ENCODE measurements at regions not wholly inside any gene's neighbourhood (a gene's known extent, or its start where the extent isn't known, plus 50 kb on each side); places are given as distances from the start of the nearest gene placed in this dataset.

GRCh38 chr5:30050056-30050815, 1143.2 kb upstream of the CDH6 start:
- no peak for TF ChIP-seq CTCF (IDR thresholded peaks at IDR 0.05; ENCODE audit: insufficient read depth, low read length)
- TF ChIP-seq, protein P1, sequence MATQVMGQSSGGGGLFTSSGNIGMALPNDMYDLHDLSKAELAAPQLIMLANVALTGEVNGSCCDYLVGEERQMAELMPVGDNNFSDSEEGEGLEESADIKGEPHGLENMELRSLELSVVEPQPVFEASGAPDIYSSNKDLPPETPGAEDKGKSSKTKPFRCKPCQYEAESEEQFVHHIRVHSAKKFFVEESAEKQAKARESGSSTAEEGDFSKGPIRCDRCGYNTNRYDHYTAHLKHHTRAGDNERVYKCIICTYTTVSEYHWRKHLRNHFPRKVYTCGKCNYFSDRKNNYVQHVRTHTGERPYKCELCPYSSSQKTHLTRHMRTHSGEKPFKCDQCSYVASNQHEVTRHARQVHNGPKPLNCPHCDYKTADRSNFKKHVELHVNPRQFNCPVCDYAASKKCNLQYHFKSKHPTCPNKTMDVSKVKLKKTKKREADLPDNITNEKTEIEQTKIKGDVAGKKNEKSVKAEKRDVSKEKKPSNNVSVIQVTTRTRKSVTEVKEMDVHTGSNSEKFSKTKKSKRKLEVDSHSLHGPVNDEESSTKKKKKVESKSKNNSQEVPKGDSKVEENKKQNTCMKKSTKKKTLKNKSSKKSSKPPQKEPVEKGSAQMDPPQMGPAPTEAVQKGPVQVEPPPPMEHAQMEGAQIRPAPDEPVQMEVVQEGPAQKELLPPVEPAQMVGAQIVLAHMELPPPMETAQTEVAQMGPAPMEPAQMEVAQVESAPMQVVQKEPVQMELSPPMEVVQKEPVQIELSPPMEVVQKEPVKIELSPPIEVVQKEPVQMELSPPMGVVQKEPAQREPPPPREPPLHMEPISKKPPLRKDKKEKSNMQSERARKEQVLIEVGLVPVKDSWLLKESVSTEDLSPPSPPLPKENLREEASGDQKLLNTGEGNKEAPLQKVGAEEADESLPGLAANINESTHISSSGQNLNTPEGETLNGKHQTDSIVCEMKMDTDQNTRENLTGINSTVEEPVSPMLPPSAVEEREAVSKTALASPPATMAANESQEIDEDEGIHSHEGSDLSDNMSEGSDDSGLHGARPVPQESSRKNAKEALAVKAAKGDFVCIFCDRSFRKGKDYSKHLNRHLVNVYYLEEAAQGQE (IDR thresholded peaks at IDR 0.05; ENCODE audit: insufficient replicate concordance, low read depth), result no peak
- no peak for TF ChIP-seq SPI1 (IDR thresholded peaks at IDR 0.05; ENCODE audit: borderline replicate concordance, low read depth)
- TF ChIP-seq POLR2AphosphoS5 (IDR thresholded peaks at IDR 0.05; ENCODE audit: low read depth), result no peak

Data from HL-60 (cell line).